Activated CD4-positive, alpha-beta T cell treated with anti-CD3 and anti-CD28 coated beads, Interleukin-2, amount 50 U/mL, for 24 hours (primary cell): ENCODE measurements at regions not wholly inside any gene's neighbourhood (a gene's known extent, or its start where the extent isn't known, plus 50 kb on each side); places are given as distances from the start of the nearest gene placed in this dataset.

Source experiments
- DNase-seq, 2 donors: peaks; one replicate each; pipeline ENCODE4 v3.0.0-alpha.2; 2020; ENCODE audit warnings: low read depth in 1 of 2, low spot score in 1 of 2

DNA sequence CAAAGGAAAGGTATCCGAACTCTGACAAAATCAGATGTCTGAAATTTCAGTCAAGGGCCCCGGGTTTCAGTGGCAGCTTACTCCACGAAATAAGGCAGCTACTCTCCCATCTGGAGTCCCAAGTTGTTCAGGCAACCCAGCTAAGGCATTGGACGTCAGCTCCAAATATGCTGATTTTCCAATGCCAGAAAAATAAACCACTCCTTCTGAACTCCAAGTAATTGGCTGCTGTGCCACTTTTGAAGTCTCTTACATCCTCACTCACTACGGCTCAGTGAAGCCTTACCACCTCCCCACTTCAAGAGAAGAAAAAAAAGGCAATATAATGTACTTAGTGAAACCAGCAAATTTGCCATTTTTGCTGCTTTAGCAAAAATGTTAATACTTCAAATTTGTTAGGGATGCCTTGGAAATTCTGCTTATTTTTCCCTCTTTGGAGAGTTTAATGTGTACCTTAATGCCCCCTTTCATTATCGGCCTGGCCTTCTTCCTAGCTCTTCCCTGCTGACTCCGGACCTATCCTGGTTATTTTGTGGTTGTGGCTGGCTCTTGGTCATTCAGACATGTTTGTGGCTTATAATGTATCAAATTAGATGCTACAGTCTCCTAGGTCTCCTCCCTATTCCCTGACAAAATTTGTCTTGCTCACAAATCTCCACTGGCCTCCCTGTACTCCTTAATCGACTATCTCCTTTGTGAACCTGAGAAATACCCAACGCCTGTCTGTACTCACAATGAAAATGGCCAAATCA lies 589.2 kb upstream of the ZEB2 start:
- no peak for DNase-seq

DNA sequence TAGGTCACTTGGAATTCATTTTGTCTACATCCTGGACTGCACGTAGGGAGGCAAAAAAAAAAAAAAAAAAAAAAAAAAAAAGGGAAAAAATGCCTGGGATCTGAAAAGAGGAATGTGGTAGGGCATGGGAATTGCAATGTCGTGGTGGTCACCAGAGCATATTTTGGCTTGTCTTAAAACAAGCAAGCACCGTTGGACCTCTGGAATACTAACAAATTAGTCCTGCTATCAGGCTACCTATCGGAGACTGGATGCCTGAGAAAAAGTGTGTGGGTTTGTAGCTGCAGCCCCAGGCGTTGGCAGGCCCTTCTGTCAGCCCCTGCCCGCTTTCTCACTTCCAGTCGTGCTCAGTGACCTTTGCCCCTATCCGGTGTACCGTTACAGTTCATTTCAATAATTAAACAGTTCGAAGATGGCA lies 588.5 kb upstream of the ZEB2 start:
- no peak for DNase-seq

- DNase-seq: no peak
Measured at GRCh38 chr2:145106293-145106692, 586.4 kb upstream of the ZEB2 start.

DNA sequence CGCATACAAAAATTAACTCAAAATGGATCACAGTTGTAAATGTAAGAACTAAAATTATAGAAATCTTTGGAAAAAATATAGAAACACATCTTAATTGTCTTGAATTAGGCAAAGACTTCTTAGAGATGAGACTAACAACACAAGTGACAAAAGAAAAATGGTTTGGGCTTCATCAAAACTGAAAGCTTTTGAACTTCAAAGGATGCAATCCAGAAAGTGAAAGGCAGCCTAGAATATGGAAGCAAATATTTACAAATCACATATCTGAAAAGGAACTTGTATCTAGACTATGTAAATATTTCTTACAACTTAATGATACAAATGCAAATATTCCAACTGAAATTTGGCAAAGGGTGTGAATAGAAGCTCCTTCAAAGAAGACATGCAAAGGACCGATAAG lies 582.8 kb upstream of the ZEB2 start:
- no peak for DNase-seq

DNA sequence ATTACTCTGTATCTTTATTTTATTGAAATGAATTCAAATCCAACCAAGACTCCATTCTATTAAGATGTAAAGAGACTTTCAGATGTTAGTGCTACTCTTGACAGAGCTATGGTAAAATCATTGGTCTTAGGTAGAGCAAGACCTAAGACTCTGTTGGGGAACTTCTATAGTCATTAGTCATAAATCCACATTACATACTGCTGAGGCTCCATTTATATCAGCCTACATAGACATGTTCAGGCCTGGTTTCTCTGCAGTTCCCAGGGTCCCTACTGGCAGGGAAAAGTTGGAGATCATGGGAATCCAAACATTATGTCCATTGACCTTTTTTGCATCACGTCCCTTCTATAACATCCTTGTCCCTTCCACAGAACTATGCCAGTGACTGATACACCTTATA lies 580.4 kb upstream of the ZEB2 start:
- DNase-seq: no peak

DNA sequence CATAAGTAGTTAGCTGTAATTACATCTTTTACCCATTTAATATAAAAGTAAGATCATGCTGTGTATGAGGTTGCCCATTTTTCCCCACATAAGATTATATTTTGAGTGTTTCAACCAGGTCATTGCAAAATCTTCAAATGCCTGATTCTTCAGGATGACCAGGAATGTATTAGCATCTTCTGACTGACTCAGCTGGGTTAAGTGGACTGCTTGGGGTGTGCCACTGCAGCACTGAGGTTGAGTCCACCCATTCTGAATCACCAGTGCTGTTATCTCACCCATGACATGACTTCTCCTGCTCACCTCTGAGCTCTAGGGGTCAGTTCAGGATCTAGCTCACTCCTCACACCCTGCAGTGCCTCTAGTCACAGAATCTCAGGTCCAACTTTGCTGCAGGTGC lies 576.7 kb upstream of the ZEB2 start:
- DNase-seq: no peak

- DNase-seq: no peak
Measured at GRCh38 chr2:145095641-145096435, 575.9 kb upstream of the ZEB2 start.

DNA sequence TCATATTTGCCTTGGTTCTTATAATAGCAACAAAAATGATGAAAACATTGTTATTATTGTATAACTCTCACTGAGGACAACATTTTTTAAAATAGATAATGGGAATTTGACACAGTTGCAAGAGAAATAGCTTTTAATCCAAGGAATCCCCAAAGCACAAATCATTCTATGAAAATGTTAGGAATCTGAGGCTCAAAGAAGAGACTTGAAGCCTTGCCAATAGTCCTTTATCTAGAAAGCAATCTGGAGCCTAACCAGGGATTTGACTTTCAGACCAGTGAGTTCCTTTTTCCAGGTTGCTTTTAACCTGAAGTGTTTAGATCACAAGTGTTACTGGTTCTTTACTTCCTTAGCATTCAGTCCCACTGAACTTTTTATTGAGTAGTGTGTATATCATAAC lies 574.5 kb upstream of the ZEB2 start:
- no peak for DNase-seq

DNA sequence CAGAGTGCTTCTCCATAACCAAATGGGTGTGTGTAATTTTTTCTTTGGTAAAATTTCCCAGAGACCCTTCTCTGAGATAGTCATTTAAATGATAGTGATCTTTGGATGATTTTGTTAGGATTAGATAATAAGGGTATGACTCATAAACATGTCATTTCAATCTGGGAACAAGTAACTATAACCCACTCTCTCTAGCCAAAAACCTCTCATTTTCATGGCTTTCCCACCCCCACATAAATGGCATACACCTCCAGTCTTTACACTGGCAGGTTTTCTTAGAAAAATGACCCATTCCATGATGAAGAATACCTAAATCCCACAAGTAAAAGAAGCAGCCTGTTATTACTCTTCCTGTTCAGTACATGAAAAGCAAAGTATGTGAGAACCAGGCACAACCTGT lies 572.0 kb upstream of the ZEB2 start:
- DNase-seq: no peak

GRCh38 chr2:145090841-145091761 lies 571.2 kb upstream of the ZEB2 start:
- DNase-seq: no peak

GRCh38 chr2:145088756-145089155 lies 568.8 kb upstream of the ZEB2 start:
- no peak for DNase-seq

- no peak for DNase-seq
Measured at GRCh38 chr2:145086910-145087309, 567.0 kb upstream of the ZEB2 start.

DNA sequence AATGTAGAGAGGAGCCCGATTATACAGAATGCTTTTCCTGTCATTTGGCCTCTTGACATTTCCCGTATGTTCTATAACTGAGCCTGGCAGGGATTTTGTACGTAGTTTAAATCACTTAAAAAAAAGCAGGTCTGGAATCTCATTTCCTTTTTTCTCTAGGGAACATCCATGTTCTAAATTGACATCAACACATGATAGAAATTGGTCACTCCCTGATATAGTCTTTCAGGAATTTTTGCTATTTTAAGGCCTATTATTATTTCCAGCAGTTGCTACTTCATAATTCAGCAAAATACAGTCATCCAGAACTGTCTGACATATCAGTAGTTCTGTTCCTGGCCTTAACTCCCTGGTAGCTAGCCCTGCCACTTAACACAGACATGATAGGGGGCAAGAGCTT lies 565.7 kb upstream of the ZEB2 start:
- no peak for DNase-seq

- DNase-seq: no peak
Measured at GRCh38 chr2:145080426-145080825, 560.5 kb upstream of the ZEB2 start.

DNA sequence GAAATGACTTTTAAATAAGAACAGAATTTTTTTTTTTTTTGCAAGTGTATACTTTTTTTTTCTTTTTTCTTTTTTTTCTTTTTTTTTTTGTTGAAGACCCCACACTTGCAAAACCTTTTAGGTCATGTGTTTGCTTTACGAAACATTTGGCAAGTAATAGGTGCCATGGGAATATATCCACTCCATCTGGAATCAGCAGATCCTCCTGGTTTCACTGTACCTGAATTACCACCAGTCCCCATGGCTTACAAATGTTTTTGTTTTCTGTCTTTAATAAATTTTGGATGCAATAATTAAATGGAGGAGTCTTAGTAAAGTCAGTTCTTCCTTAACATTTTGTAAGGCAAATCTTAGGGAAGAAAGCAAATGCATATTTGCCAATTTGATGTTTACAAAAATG lies 559.7 kb upstream of the ZEB2 start:
- no peak for DNase-seq

GRCh38 chr2:145078923-145079322 lies 559.0 kb upstream of the ZEB2 start:
- no peak for DNase-seq

DNA sequence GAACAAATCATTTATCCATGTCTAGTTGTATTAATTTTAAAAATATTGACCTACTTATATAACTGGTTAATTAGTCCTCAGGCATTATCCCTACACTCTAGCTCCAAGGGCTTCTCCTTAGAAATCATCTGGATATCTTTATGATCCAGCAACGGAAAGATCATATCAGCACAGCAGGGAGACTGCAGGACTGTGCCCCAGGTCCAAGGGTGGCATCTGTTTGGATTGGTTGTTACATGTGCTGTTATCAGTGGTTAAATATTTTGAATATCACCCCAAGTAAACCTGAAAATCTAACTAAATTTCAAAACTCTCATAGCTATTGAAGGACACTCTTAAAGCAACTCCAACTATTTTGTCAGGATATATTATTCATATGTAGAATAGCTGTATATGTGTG lies 556.2 kb upstream of the ZEB2 start:
- DNase-seq: no peak

DNA sequence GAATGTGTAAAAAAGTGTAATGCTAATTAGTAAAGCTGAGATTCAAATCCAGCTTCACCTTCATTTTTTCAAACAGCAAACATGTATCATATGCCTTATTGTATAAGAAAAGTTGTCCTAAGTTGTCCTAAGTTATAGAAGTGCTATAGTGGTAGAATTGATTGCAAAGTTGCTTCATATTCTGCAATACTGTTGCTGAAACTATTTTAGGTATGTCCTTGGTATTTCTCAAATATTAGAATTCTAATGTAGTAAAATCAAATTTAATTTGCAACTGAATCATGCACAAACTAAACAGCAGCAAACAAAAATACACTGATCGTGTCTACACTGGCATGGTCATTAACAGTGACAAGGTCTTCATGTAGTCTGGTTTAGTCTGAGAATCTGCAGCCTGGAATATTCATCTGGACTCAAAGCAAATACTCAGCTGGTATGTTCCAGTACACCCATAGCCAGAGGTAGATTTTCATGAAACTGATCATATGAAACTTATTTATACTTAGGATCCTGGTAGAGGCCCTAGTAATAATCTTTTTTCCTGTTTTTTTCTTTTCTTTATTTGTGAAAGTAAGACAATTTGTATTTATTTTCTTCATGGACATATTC lies 555.6 kb upstream of the ZEB2 start:
- no peak for DNase-seq

GRCh38 chr2:145070703-145071102 lies 550.8 kb upstream of the ZEB2 start:
- DNase-seq: no peak

- no peak for DNase-seq
Measured at GRCh38 chr2:145068509-145068908, 548.6 kb upstream of the ZEB2 start.

DNA sequence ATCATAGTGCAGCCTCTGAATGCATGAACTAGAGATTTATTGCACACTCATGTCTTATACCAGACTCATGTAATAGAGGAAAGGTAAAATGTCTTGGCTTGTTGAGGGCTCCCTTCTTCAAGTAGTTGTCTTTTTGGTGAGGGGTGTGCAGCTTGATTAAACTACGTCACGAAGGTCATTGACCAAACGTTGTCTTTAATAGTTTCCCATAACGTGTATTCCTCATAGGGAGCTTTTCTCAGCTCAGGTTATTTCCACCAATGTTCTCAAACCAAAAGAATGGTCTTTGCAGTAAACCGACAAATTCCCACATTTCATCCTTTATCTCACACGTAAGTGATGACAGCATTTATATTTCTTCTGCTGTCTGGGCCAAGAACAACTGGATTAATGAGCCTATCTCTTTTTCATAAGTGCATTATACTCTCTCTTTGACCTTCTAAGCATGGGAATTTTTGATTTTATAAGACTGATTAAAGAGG lies 547.7 kb upstream of the ZEB2 start:
- DNase-seq: no peak
